ENCODE measurements at regions not wholly inside any gene's neighbourhood (a gene's known extent, or its start where the extent isn't known, plus 50 kb on each side); places are given as distances from the start of the nearest gene placed in this dataset.
"Not testable (repeated sequence)": the region's sequence is repeated elsewhere in the genome, so short reads cannot be mapped to it uniquely, and the experiment has no call there.

DNA sequence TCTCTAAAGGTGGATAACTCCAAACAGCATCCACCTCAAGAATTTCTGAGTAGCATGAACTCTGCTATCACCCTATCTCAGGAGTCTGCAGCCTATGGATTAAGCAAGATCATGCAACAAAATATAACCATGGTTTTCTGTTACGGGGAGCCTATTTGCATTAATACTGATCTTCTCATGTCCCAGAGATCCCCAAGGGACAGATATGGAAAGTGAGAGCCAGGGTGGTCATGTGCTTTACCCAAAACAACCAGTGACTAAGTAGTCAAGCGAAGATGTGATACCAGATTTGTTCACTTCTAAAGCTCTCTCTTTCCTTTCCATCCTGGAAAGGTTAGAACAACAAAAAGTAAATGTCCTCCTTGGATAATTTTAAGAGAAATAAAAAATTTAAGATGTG lies 125.1 kb downstream of the PRRX1 start:
- no peak for TF ChIP-seq POLR2A (IDR thresholded peaks at IDR 0.05; ENCODE audit: low read depth, low read length)
- DNase-seq (ENCODE audit: insufficient read length, low spot score) (no peak), FAIRE-seq (no peak)

DNA sequence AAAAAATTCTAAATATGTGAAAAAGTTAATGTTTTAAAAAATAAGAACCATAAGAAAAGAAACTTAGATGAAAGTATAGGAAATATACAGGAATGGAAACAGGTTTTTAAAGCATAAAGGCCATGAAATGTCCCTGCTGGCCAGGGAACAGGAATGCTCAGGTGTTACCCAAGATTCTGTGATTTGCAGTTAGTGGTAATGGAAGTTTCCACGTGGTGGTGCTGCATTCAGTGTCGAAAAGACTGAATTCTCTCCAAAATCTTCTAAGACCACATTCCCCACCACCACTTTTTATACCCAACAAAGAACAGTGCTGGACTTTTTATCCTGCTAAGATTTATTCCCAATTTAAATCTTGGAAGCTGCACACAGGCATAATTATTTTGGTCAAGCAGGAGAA lies 126.2 kb downstream of the PRRX1 start:
- TF ChIP-seq POLR2A (IDR thresholded peaks at IDR 0.05; ENCODE audit: low read depth, low read length), result no peak
- DNase-seq (ENCODE audit: insufficient read length, low spot score) (no peak), FAIRE-seq (no peak)

DNA sequence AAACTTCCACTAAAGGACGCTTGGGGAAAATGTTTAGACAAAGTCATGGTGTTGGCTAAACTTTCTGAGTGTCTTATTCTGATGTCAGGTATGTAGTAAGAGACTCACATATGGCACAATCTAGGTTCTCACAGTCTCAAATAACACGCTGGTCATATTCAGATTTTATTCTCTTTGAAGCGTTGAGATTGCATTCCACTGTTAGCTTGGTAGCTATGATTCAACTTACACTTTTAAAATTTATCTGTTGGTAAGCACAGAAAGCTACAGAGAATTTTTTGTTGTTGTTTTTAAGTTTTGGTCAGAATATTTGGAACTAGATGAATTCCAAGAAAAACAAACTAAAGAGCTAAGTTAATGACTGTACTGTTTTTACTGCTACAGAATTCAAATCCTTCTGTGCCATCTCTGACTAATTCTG lies 126.7 kb downstream of the PRRX1 start:
- DNase-seq (ENCODE audit: insufficient read length, low spot score) (no peak), FAIRE-seq (peak; percentile 50)
- no peak for TF ChIP-seq POLR2A (IDR thresholded peaks at IDR 0.05; ENCODE audit: low read depth, low read length)

DNA sequence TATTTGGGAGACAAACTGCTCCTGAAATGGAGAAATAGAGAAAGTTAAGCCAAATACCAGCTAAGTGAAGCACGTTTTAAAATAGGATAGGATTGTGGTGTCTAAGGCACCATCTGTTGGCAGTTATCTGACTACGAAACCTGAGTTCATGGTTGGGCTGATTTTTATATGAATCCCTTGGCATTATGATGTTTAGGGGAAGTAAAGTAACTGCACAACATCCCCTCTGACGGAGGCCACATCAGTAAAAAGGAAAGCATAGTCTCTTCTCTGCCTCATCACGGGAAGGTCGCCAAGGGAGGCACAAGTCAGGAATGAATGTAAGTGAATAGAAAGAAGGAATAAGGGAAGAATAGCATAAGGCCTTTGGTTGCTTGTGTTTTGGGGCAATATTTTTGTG lies 128.0 kb downstream of the PRRX1 start:
- no peak for TF ChIP-seq POLR2A (IDR thresholded peaks at IDR 0.05; ENCODE audit: low read depth, low read length)
- FAIRE-seq (no peak), DNase-seq (ENCODE audit: insufficient read length, low spot score) (no peak)

DNA sequence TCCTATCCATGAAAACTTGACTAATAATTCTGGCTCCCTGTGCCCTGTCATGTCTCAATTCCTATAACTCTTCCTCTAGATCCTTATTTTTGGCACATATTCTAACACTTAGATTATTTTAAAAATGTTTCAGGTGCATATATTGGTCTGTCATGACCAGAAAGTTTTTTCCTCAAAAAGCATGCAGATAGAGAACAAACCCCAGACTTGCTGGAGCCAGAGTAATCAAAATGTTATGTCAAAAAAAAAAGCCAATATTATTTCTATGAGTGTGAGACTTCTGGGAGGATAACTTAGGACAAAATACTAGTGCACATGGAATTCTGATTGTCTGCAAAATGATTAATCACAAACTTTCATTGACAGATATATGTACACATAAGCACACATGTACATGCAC lies 135.1 kb upstream of the MROH9 start:
- no peak for FAIRE-seq
- no peak for DNase-seq (ENCODE audit: insufficient read length, low spot score)
- TF ChIP-seq POLR2A (IDR thresholded peaks at IDR 0.05; ENCODE audit: low read depth, low read length), result no peak

DNA sequence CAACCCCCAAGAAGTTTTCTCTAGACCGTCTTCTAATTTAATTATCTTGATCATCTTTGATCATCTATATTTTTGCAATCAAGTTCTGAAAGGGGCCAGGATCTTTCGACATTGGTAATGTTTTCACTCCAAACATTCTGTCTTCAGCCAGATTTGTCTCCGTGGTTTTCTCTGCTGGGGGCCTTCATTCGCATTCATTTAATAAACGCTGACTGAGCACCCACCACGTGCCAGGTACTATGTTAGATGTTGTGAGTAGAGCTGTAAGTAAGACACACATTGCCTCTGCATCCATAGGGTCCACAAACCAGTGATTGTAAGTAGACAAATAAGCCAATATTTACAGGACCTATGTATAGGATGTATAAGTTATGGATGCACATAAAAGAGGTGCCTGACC lies 134.5 kb upstream of the MROH9 start:
- DNase-seq (ENCODE audit: insufficient read length, low spot score), result no peak
- FAIRE-seq, result no peak
- no peak for TF ChIP-seq POLR2A (IDR thresholded peaks at IDR 0.05; ENCODE audit: low read depth, low read length)

DNA sequence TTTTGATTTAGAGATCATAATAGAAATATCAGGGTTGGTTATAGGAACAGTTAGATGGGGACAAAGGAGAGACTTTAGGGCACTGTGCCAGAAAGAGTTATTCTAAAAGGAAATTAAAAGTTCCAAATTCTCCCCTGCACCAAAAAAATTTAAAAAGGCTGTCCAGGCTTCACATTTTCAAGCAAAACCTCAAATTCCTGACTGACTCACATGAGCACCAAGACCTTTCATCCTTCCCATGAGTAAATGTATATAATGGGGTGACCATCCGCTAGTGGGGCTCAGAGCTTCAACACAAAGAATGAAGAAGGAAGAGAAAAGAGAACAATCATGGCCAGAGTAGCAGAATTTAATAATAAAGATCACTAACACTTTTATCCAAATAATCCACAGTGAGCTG lies 131.6 kb upstream of the MROH9 start:
- no peak for DNase-seq (ENCODE audit: insufficient read length, low spot score)
- TF ChIP-seq POLR2A (IDR thresholded peaks at IDR 0.05; ENCODE audit: low read depth, low read length), result no peak
- FAIRE-seq, result no peak

DNA sequence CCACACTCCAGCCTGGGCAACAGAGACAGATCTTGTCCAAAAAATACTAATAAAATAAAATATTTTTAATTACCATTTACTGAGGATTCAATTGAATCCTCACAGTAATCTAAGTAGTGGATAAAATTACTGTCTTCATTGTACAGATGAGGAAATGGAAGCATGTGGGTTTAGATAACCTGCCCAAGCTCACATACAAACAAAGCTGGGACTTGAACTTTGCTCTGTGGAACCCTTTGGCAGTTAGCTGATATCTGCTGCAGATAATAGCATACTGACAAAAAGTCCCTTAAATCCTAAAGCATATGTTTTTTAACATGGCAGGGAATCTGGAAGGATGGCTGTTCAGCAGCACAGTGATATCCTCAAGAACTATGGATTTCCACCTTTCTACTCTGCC lies 130.9 kb upstream of the MROH9 start:
- no peak for TF ChIP-seq POLR2A (IDR thresholded peaks at IDR 0.05; ENCODE audit: low read depth, low read length)
- no peak for DNase-seq (ENCODE audit: insufficient read length, low spot score)
- FAIRE-seq, result no peak

DNA sequence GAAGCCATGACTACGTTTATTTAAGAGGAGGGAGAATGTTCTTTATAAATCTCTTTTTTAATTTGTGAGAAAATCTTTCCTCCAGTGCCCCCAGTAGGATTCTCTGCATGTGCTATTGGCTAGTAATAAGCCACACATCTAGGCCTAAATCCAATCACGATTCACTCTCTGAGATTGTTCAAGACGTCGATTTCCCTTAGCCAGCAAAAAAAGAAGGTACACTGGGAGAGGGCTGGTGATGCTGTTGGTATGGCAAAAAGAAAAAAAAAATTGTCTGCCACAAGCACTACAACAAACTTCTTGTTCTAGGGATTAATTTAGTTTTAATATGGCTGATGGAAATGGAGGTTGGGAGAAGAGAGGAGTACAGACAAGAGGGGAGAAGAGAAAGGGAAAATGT lies 130.5 kb upstream of the MROH9 start:
- no peak for DNase-seq (ENCODE audit: insufficient read length, low spot score)
- no peak for TF ChIP-seq POLR2A (IDR thresholded peaks at IDR 0.05; ENCODE audit: low read depth, low read length)
- FAIRE-seq, result no peak

DNA sequence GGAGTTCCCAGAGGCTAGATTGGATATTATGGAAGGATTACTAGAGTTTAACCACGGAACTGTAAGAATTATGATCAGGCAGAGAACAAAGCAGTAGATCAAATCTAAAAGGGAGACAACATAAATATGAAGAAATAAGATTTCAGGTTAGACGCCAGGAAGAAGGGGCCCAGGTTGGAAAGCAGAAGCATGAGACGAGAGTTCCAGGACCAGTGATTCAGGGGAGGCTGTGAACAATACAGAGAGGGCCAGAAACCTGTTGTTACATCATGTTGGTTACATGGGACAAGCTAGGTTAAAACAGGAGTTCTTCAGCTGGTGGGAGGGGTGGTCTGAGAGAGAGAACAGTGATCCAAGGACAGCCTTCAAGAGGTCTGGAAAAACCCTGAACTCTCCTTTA lies 128.4 kb upstream of the MROH9 start:
- TF ChIP-seq POLR2A (IDR thresholded peaks at IDR 0.05; ENCODE audit: low read depth, low read length), result no peak
- no peak for DNase-seq (ENCODE audit: insufficient read length, low spot score)
- FAIRE-seq, result no peak

DNA sequence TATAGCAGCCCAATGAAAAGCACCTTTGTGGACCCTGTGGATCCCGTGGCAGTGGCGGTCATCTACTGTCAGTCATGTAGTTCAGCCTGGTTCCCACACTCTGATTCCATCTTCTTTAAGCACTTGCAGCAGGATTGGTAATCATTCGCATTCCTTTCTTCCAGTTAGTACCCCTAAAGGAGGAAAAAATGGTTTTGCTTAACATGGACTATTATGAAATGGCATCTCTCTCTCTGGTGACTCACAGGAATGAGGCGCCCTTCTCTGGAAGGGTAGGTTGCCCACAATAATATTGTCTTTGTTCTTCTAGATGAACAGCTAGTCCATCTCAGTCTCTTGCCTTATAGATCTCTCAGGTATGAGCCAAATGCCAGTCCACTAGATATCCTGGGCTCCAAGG lies 127.9 kb upstream of the MROH9 start:
- TF ChIP-seq POLR2A (IDR thresholded peaks at IDR 0.05; ENCODE audit: low read depth, low read length), result no peak
- no peak for FAIRE-seq
- DNase-seq (ENCODE audit: insufficient read length, low spot score), result peak; percentile 17

DNA sequence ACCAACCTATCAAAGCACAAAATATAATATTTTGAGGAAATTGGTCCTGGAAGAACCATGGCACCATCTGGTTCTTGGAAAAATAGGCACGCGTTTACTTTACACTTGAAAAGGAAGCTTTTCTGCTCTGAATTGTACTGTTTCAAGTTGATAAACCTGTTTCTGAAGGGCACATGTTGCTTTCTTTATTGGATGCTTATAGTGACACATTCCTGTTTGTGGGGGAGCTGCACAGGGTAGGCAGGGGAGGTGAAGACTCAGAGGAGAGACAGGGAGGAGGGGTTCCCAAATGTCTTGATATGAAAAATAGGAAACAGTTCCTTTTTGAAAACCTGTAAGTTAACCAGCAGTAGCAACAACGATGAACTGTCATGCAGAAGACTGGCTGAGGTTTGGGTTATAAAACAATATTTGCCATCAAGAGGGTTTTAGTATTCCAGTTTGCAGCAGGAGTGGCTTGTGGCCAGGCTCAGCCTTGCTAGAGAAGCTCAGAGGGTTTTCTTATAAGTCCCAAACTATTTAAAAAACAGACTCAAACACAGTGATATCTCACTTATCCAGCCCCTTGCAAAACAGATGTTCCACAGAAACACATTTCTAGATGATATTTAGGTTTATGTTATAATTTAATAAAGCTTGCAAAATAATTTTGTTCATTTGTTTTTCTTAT lies 127.0 kb upstream of the MROH9 start:
- no peak for FAIRE-seq
- no peak for DNase-seq (ENCODE audit: insufficient read length, low spot score)
- no peak for TF ChIP-seq POLR2A (IDR thresholded peaks at IDR 0.05; ENCODE audit: low read depth, low read length)

DNA sequence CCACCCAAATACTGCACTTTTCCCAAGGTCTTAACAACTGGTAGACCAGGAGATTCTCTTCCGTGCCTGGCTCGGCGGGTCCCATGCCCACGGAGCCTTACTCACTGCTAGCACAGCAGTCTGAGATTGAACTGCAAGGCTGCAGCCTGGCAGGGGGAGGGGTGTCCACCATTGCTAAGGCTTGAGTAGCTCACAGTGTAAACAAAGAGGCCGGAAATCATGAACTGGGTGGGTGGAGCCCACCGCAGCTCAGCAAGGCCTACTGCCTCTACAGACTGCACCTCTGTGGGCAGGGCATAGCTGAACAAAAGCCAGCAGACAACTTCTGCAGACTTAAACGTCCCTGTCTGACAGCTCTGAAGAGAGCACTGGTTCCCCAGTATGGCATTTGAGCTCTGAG lies 124.3 kb upstream of the MROH9 start:
- FAIRE-seq; DNase-seq (ENCODE audit: insufficient read length, low spot score): not testable (repeated sequence)

DNA sequence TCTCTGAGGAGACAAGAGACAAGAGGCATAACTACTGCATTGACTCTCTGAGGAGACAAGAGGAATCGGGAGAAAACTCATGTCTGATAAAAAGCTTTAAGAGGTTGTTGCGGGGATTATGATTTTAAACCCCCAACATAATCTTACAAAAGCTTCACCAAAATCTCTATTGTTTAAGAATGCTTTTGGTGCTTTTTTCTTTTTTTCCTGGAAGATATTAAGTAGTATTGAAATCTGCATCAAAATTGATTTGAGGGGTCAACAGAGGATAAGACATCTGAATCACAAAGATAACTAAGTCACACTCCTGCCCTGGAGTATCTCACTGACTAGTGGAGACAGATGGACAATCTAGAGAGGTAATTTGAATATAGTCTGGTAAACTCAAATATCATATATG lies 115.6 kb upstream of the MROH9 start:
- FAIRE-seq, result no peak
- DNase-seq (ENCODE audit: insufficient read length, low spot score), result no peak
- TF ChIP-seq POLR2A (IDR thresholded peaks at IDR 0.05; ENCODE audit: low read depth, low read length), result no peak

DNA sequence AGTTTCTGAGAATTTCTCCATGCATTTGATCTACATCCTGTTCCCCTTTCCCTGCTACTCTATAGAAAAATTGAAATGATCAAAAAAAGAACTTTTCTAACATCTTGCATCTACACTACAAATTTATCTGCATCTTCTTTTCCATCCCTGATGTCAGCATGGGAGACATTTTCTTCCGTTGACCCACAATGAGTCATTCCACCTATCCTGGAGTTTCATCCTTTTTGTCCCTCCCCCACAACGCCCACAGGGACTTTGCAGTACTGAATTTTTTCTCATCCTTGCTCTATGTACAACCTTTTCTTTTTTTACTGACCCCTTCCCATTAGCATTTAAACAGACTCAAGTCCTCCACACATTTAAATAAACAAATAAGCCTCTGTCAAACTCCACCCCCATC lies 112.2 kb upstream of the MROH9 start:
- DNase-seq (ENCODE audit: insufficient read length, low spot score) (no peak), FAIRE-seq (no peak)
- no peak for TF ChIP-seq POLR2A (IDR thresholded peaks at IDR 0.05; ENCODE audit: low read depth, low read length)

DNA sequence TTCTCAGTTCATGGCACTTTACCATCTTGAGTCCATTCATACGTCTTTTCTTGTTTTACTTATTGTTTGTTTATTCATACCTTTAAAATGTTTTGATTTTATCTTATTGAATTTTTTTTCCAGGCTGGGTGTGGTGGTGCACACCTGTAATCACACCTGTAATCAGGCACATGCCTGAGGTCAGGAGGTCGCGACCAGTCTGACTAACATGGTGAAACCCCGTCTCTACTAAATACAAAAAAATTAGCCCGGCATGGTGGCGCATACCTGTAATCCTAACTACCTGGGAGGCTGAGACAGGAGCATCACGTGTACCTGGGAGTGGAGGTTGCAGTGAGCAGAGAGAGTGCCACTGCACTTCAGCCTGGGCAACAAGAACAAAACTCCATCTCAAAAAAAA lies 104.1 kb upstream of the MROH9 start:
- DNase-seq (ENCODE audit: insufficient read length, low spot score), result no peak
- FAIRE-seq, result no peak
- no peak for TF ChIP-seq POLR2A (IDR thresholded peaks at IDR 0.05; ENCODE audit: low read depth, low read length)
